SK-N-SH treated with all-trans-retinoic acid at 6 μM for 48 hours (cell line): ENCODE measurements at regions not wholly inside any gene's neighbourhood (a gene's known extent, or its start where the extent isn't known, plus 50 kb on each side); places are given as distances from the start of the nearest gene placed in this dataset.

Experiments
- ARNTL ChIP-seq: fragments of 450-650 bp; formaldehyde crosslinking; IDR thresholded peaks from 2 replicates; pipeline ENCODE4 v1.5.0; 2020; ENCODE audit warnings: low read depth, mild to moderate bottlenecking, moderate library complexity, borderline replicate concordance
- BACH2 ChIP-seq: fragments of 250-450 bp; sonication (Bioruptor Pico); IDR thresholded peaks from 2 replicates; pipeline ENCODE4 v1.9.0; 2021; ENCODE audit warnings: mild to moderate bottlenecking, borderline replicate concordance
- CREB5 ChIP-seq: fragments of 250-450 bp; sonication (Bioruptor Pico); IDR thresholded peaks from 2 replicates; pipeline ENCODE4 v1.5.1; 2020; ENCODE audit warnings: low read depth, mild to moderate bottlenecking, moderate library complexity
- ESRRG ChIP-seq: fragments of 250-450 bp; sonication (Bioruptor Pico); IDR thresholded peaks from 2 replicates; pipeline ENCODE4 v1.6.1; 2021; ENCODE audit warnings: mild to moderate bottlenecking
- ISL1 ChIP-seq: fragments of 250-450 bp; sonication (Bioruptor Pico); IDR thresholded peaks from 2 replicates; pipeline ENCODE4 v2.1.2; 2022; ENCODE audit warnings: mild to moderate bottlenecking, moderate library complexity
- OSR1 ChIP-seq: fragments of 250-450 bp; sonication (Bioruptor Pico); IDR thresholded peaks from 2 replicates; pipeline ENCODE4 v1.8.0; 2022; ENCODE audit warnings: moderate library complexity, mild to moderate bottlenecking, inconsistent platforms
- PATZ1 ChIP-seq: fragments of 250-450 bp; sonication (Bioruptor Pico); IDR thresholded peaks from 2 replicates; pipeline ENCODE4 v1.8.0; 2020; ENCODE audit warnings: mild to moderate bottlenecking, moderate library complexity, borderline replicate concordance
- TCF4 ChIP-seq: fragments of 250-450 bp; sonication (Bioruptor Pico); IDR thresholded peaks from 2 replicates; pipeline ENCODE4 v1.8.0; 2021; ENCODE audit warnings: mild to moderate bottlenecking, moderate library complexity, borderline replicate concordance
- ZFP30 ChIP-seq: fragments of 450-650 bp; formaldehyde crosslinking; IDR thresholded peaks from 2 replicates; pipeline ENCODE4 v1.5.0; 2022; ENCODE audit warnings: mild to moderate bottlenecking, moderate library complexity

DNA sequence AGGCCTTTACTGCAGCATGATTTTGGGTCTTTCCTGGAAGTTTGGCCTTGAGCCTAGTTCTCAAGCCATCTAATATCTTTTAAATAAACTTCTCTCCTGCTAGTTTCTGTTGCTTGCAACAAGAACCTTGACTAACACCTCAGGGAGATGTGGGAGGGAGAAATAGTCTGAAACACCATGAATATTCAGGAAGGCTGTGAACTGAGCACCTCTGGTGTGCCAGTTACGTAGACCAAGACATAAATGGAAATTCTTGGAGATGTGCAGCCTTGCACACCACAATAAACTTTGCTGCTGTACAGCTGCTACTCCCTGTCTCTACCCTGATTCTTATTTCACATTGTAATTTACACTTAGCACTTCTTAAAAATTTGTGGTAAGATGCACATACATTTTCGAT lies 86.9 kb upstream of the SPATA13 start:
- TF ChIP-seq ZFP30 (CRISPR knock-in tag) (no peak), ESRRG (no peak), ISL1 (CRISPR knock-in tag) (no peak), TCF4 (CRISPR knock-in tag) (no peak), CREB5 (CRISPR knock-in tag) (no peak), ARNTL (CRISPR knock-in tag) (no peak), PATZ1 (no peak), BACH2 (CRISPR knock-in tag) (no peak), OSR1 (CRISPR knock-in tag) (no peak)
